ENCODE measurements at regions not wholly inside any gene's neighbourhood (a gene's known extent, or its start where the extent isn't known, plus 50 kb on each side); places are given as distances from the start of the nearest gene placed in this dataset.

GRCh38 chr9:19598722-19599121 lies 189.9 kb downstream of the ACER2 start:
- Histone ChIP-seq H3K36me3 (no peaks in the 10 kb centered on the region), H3K9me3 (no peaks in the 10 kb centered on the region), H3K4me1 (no peaks in the 10 kb centered on the region), H3K4me3 (no peak overlapping the region), H3K27ac (no peak overlapping the region), H3K27me3 (peaks cover 0 to 6% of the 10 kb centered on the region in 2 donors)
- intact Hi-C loops (cut with DNase I): no loop called here
- no peak for TF ChIP-seq CTCF (IDR thresholded peaks at IDR 0.05)
- ATAC-seq (no peak), DNase-seq (no peak)

- ATAC-seq (no peak), DNase-seq (no peak)
- Histone ChIP-seq H3K9me3 (no peaks in the 10 kb centered on the region), H3K27ac (no peak overlapping the region), H3K36me3 (no peaks in the 10 kb centered on the region), H3K27me3 (peaks cover 0 to 6% of the 10 kb centered on the region in 2 donors), H3K4me3 (no peak overlapping the region), H3K4me1 (no peaks in the 10 kb centered on the region)
- TF ChIP-seq CTCF (IDR thresholded peaks at IDR 0.05): no peak
- intact Hi-C loops (cut with DNase I): no loop called here
These were observed 188.4 kb downstream of the ACER2 start for GRCh38 chr9:19597176-19597575.

- ATAC-seq: no peak
- no peak for TF ChIP-seq CTCF (IDR thresholded peaks at IDR 0.05)
- intact Hi-C loops (cut with DNase I): no loop called here
- Histone ChIP-seq H3K27me3 (peaks cover 0 to 6% of the 10 kb centered on the region in 2 donors), H3K9me3 (no peaks in the 10 kb centered on the region), H3K4me1 (no peaks in the 10 kb centered on the region), H3K4me3 (no peak overlapping the region), H3K36me3 (no peaks in the 10 kb centered on the region), H3K27ac (no peak overlapping the region)
- no peak for DNase-seq
These were observed 186.2 kb downstream of the ACER2 start for GRCh38 chr9:19595003-19595402.

GRCh38 chr9:19587678-19588077 lies 178.9 kb downstream of the ACER2 start:
- no peak for ATAC-seq
- no peaks in the 10 kb centered on the region for H3K9me3 ChIP-seq
- H3K27ac ChIP-seq: no peak overlapping the region
- TF ChIP-seq CTCF (IDR thresholded peaks at IDR 0.05): no peak
- no peak for DNase-seq
- H3K4me1 ChIP-seq: no peaks in the 10 kb centered on the region
- intact Hi-C loops (cut with DNase I): no loop called here
- no peak overlapping the region for H3K4me3 ChIP-seq
- H3K27me3 ChIP-seq: no peaks in the 10 kb centered on the region
- H3K36me3 ChIP-seq: no peaks in the 10 kb centered on the region

- Histone ChIP-seq H3K4me1 (no peaks in the 10 kb centered on the region), H3K4me3 (no peak overlapping the region), H3K36me3 (no peaks in the 10 kb centered on the region), H3K27me3 (no peaks in the 10 kb centered on the region), H3K27ac (no peak overlapping the region), H3K9me3 (no peaks in the 10 kb centered on the region)
- intact Hi-C loops (cut with DNase I): no loop called here
- ATAC-seq: no peak
- no peak for DNase-seq
- no peak for TF ChIP-seq CTCF (IDR thresholded peaks at IDR 0.05)
These were observed 175.1 kb downstream of the ACER2 start for GRCh38 chr9:19583890-19584289.

Measured in left lung (tissue), 4 donors.